ENCODE measurements at regions not wholly inside any gene's neighbourhood (a gene's known extent, or its start where the extent isn't known, plus 50 kb on each side); places are given as distances from the start of the nearest gene placed in this dataset.

DNA sequence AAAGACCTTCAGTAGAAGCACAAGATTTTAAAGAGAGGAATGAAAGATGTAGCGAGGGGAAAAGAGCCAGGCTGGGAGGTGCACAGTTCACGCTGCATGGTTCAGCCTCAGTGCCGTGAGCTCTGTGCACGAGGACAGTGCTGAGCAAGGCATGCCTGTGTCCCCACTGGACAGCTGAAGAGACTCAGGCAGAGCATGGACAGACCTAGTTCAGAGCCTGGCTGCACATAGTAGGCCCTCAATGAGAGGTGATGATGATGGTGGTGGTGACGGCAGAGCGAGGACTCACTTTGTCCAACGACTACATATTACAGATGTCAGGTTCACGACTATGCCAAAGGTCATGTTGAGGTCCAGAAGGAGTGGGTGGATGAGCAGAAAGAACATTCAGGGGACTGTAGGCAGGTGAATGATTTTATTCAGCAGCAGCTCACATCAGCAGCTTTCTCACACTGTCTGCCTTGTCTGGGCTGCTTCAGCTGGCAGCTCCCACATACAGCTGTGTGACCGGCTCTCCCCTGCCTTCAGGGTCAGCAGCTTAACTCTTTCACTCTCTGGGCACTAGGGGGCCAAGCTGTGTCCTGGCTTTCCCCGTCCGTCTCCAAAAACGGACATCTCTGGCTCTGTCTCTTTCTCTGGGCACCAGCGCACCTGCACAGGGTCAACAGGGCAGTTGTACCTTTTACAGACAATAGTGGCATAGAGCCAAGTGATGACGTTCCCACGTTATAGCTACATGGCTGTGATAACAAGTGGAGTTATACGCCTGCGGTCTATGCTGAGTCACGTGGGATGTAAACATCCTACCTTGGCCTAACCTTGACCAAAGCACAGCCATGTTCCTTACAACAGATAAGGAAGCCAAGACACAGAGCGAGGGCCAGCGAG lies 83.4 kb upstream of the KCNK12 start:
- no peak for TF ChIP-seq POLR2A (IDR thresholded peaks at IDR 0.05)
- TF ChIP-seq, protein P1, sequence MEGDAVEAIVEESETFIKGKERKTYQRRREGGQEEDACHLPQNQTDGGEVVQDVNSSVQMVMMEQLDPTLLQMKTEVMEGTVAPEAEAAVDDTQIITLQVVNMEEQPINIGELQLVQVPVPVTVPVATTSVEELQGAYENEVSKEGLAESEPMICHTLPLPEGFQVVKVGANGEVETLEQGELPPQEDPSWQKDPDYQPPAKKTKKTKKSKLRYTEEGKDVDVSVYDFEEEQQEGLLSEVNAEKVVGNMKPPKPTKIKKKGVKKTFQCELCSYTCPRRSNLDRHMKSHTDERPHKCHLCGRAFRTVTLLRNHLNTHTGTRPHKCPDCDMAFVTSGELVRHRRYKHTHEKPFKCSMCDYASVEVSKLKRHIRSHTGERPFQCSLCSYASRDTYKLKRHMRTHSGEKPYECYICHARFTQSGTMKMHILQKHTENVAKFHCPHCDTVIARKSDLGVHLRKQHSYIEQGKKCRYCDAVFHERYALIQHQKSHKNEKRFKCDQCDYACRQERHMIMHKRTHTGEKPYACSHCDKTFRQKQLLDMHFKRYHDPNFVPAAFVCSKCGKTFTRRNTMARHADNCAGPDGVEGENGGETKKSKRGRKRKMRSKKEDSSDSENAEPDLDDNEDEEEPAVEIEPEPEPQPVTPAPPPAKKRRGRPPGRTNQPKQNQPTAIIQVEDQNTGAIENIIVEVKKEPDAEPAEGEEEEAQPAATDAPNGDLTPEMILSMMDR (IDR thresholded peaks at IDR 0.05) = peak in 3 of 7 experiments; percentile 15 to 27 (median 16)
